SU-DHL-6 (cell line): ENCODE measurements at regions not wholly inside any gene's neighbourhood (a gene's known extent, or its start where the extent isn't known, plus 50 kb on each side); places are given as distances from the start of the nearest gene placed in this dataset.

Experiments used
- CTCF ChIP-seq: fragments of 200-600 bp; sonication (generic); IDR thresholded peaks from one replicate; pipeline ENCODE4 v1.5.1; 2017; ENCODE audit warnings: antibody characterized with exemption, mild to moderate bottlenecking, low read length, moderate library complexity; ENCODE audit not compliant: insufficient read depth, poor library complexity, severe bottlenecking
- EZH2phosphoT487 ChIP-seq: fragments of 200-600 bp; sonication (generic), shearing (Covaris generic); conservative IDR thresholded peaks from 2 replicates; pipeline ENCODE4 v1.6.1; 2018; ENCODE audit warnings: mild to moderate bottlenecking, antibody characterized with exemption, low read length, moderate library complexity, mixed read lengths

GRCh38 chr6:21759721-21760120 lies 166.2 kb downstream of the SOX4 start:
- TF ChIP-seq CTCF (no peak), EZH2phosphoT487 (no peak)
